Astrocyte (in vitro differentiated cells and primary cell): ENCODE measurements at regions not wholly inside any gene's neighbourhood (a gene's known extent, or its start where the extent isn't known, plus 50 kb on each side); places are given as distances from the start of the nearest gene placed in this dataset.
A peak's percentile ranks its signal among the peaks of the same experiment; 100 is the strongest.

Source experiments
- DNase-seq: peaks from one replicate; pipeline ENCODE4 v3.0.0-alpha.2; 2010; ENCODE audit warnings: low read depth
- FAIRE-seq: peaks from 2 replicates; lab custom pipeline; 2011; peaks lifted over from hg19 to GRCh38; lab: Jason Lieb, UNC
- H2AFZ ChIP-seq: 2 replicates; pipeline ENCODE4 v1.6.0; 2012; ENCODE audit warnings: low read depth, low read length, inconsistent platforms
- H3K27ac ChIP-seq: 2 replicates; pipeline ENCODE4 v1.5.1; 2011; ENCODE audit warnings: low read depth, low read length, inconsistent platforms
- H3K27me3 ChIP-seq: 2 replicates; pipeline ENCODE4 v1.6.0; 2011; ENCODE audit warnings: low read length, inconsistent platforms; ENCODE audit not compliant: insufficient read depth
- H3K36me3 ChIP-seq: 2 replicates; pipeline ENCODE4 v1.5.1; 2011; ENCODE audit warnings: low read length, inconsistent platforms; ENCODE audit not compliant: insufficient read depth
- H3K4me1 ChIP-seq: 2 replicates; pipeline ENCODE4 v1.5.1; 2011; ENCODE audit warnings: low read length, inconsistent platforms; ENCODE audit not compliant: insufficient read depth
- H3K4me2 ChIP-seq: 2 replicates; pipeline ENCODE4 v1.6.0; 2012; ENCODE audit warnings: low read length, inconsistent platforms
- H3K4me3 ChIP-seq: 2 replicates; pipeline ENCODE4 v1.5.1; 2011; ENCODE audit warnings: low read depth, mild to moderate bottlenecking, low read length, inconsistent platforms; ENCODE audit not compliant: insufficient read depth
- H3K79me2 ChIP-seq: 2 replicates; pipeline ENCODE4 v1.6.0; 2012; ENCODE audit warnings: mild to moderate bottlenecking, low read length, inconsistent platforms; ENCODE audit not compliant: insufficient read depth
- H3K9ac ChIP-seq: 2 replicates; pipeline ENCODE4 v1.6.0; 2012; ENCODE audit warnings: mild to moderate bottlenecking, low read length, inconsistent platforms
- H3K9me3 ChIP-seq: 2 replicates; pipeline ENCODE4 v1.5.1; 2012; ENCODE audit warnings: low read depth, mild to moderate bottlenecking, low read length, inconsistent platforms; ENCODE audit not compliant: insufficient read depth
- H4K20me1 ChIP-seq: 2 replicates; pipeline ENCODE4 v1.6.0; 2012; ENCODE audit warnings: low read length, inconsistent platforms; ENCODE audit not compliant: insufficient read depth
- H3K27ac Mint-ChIP-seq: one replicate; pipeline ENCODE4 v1.8.0; 2021; ENCODE audit warnings: mild to moderate bottlenecking, mixed read lengths; ENCODE audit not compliant: unreplicated experiment
- H3K27me3 Mint-ChIP-seq: one replicate; pipeline ENCODE4 v1.8.0; 2021; ENCODE audit warnings: low read depth, mixed read lengths; ENCODE audit not compliant: unreplicated experiment
- H3K36me3 Mint-ChIP-seq: one replicate; pipeline ENCODE4 v1.8.0; 2021; ENCODE audit warnings: low read depth, mixed read lengths; ENCODE audit not compliant: unreplicated experiment
- H3K4me1 Mint-ChIP-seq: one replicate; pipeline ENCODE4 v1.8.0; 2021; ENCODE audit warnings: low read depth, mixed read lengths; ENCODE audit not compliant: unreplicated experiment
- H3K4me3 Mint-ChIP-seq: one replicate; pipeline ENCODE4 v1.8.0; 2021; ENCODE audit warnings: mild to moderate bottlenecking, moderate library complexity, mixed read lengths; ENCODE audit not compliant: unreplicated experiment
- H3K9me3 Mint-ChIP-seq: one replicate; pipeline ENCODE4 v1.8.0; 2021; ENCODE audit warnings: mild to moderate bottlenecking, mixed read lengths; ENCODE audit not compliant: unreplicated experiment
- EZH2 ChIP-seq: IDR thresholded peaks from 2 replicates; pipeline ENCODE4 v1.6.1; 2012; ENCODE audit warnings: mild to moderate bottlenecking, low read length, inconsistent platforms; ENCODE audit not compliant: insufficient read depth
- TF ChIP-seq, protein P1 (sequence below): IDR thresholded peaks from 2 replicates; pipeline ENCODE4 v1.5.1; 2011; ENCODE audit warnings: low read depth, mild to moderate bottlenecking, inconsistent platforms, low read length, moderate library complexity; ENCODE audit not compliant: insufficient read depth

- H3K9me3 Mint-ChIP-seq, result no peaks in the 10 kb centered on the region
- Histone ChIP-seq H3K79me2 (no peaks in the 10 kb centered on the region), H2AFZ (no peak overlapping the region), H3K4me2 (no peak overlapping the region), H3K27me3 (no peaks in the 10 kb centered on the region), H3K36me3 (no peaks in the 10 kb centered on the region), H3K9ac (no peak overlapping the region), H3K4me3 (no peak overlapping the region), H3K27ac (no peak overlapping the region), H3K4me1 (no peaks in the 10 kb centered on the region), H3K9me3 (no peaks in the 10 kb centered on the region), H4K20me1 (no peaks in the 10 kb centered on the region)
- no peaks in the 10 kb centered on the region for H3K36me3 Mint-ChIP-seq
- FAIRE-seq (no peak), DNase-seq (no peak)
- H3K4me3 Mint-ChIP-seq, result no peak overlapping the region
- TF ChIP-seq, protein P1, sequence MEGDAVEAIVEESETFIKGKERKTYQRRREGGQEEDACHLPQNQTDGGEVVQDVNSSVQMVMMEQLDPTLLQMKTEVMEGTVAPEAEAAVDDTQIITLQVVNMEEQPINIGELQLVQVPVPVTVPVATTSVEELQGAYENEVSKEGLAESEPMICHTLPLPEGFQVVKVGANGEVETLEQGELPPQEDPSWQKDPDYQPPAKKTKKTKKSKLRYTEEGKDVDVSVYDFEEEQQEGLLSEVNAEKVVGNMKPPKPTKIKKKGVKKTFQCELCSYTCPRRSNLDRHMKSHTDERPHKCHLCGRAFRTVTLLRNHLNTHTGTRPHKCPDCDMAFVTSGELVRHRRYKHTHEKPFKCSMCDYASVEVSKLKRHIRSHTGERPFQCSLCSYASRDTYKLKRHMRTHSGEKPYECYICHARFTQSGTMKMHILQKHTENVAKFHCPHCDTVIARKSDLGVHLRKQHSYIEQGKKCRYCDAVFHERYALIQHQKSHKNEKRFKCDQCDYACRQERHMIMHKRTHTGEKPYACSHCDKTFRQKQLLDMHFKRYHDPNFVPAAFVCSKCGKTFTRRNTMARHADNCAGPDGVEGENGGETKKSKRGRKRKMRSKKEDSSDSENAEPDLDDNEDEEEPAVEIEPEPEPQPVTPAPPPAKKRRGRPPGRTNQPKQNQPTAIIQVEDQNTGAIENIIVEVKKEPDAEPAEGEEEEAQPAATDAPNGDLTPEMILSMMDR, result no peak
- TF ChIP-seq EZH2, result no peak
- H3K27ac Mint-ChIP-seq, result no peak overlapping the region
- no peaks in the 10 kb centered on the region for H3K4me1 Mint-ChIP-seq
- no peaks in the 10 kb centered on the region for H3K27me3 Mint-ChIP-seq
These were observed 68.6 kb upstream of the DNAJC10 start for GRCh38 chr2:182647499-182647787.

GRCh38 chr2:182649316-182649715 is 66.7 kb upstream of the DNAJC10 start:
- Mint-ChIP-seq H3K36me3 (no peaks in the 10 kb centered on the region), H3K27ac (no peak overlapping the region), H3K4me3 (no peak overlapping the region), H3K4me1 (no peaks in the 10 kb centered on the region), H3K9me3 (no peaks in the 10 kb centered on the region), H3K27me3 (no peaks in the 10 kb centered on the region)
- no peak overlapping the region for H3K9ac ChIP-seq
- no peaks in the 10 kb centered on the region for H4K20me1 ChIP-seq
- H3K27ac ChIP-seq, result no peak overlapping the region
- no peak for FAIRE-seq
- H3K4me2 ChIP-seq, result no peak overlapping the region
- no peaks in the 10 kb centered on the region for H3K79me2 ChIP-seq
- no peak overlapping the region for H2AFZ ChIP-seq
- H3K9me3 ChIP-seq, result no peaks in the 10 kb centered on the region
- no peak for TF ChIP-seq EZH2
- TF ChIP-seq, protein P1, result peak; percentile 57
- no peaks in the 10 kb centered on the region for H3K4me1 ChIP-seq
- H3K4me3 ChIP-seq, result no peak overlapping the region
- DNase-seq, result peak; percentile 24
- H3K27me3 ChIP-seq, result no peaks in the 10 kb centered on the region
- no peaks in the 10 kb centered on the region for H3K36me3 ChIP-seq

DNA sequence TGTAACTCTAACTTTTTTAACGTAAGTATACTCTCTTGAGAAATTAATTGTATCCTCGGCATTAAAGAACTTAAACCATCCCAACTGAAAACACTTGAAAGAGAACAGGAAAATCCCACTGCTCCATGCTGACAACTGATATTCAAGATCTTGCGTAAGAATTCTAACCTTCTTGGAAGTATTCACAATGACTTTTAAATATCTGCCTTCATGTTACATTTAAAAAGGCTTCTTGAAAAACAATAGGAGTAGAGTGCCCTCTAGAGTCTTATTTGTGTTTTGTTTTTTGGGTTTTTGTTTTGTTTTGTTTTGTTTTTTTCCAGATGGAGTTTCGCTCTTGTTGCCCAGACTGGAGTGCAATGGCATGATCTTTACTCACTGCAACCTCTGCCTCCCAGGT is 65.4 kb upstream of the DNAJC10 start:
- FAIRE-seq, result no peak
- Histone ChIP-seq H4K20me1 (no peaks in the 10 kb centered on the region), H3K4me2 (peak overlapping the region; percentile 56), H2AFZ (no peak overlapping the region), H3K27ac (no peak overlapping the region), H3K9ac (no peak overlapping the region), H3K9me3 (no peaks in the 10 kb centered on the region), H3K4me1 (no peaks in the 10 kb centered on the region), H3K36me3 (no peaks in the 10 kb centered on the region), H3K27me3 (no peaks in the 10 kb centered on the region), H3K79me2 (no peaks in the 10 kb centered on the region), H3K4me3 (no peak overlapping the region)
- DNase-seq, result peak; percentile 38
- Mint-ChIP-seq H3K4me1 (peaks cover 5% of the 10 kb centered on the region), H3K27ac (no peak overlapping the region), H3K9me3 (no peaks in the 10 kb centered on the region), H3K27me3 (no peaks in the 10 kb centered on the region), H3K36me3 (no peaks in the 10 kb centered on the region), H3K4me3 (no peak overlapping the region)
- TF ChIP-seq EZH2, result no peak
- TF ChIP-seq, protein P1, result peak; percentile 47
